HepG2 (cell line): ENCODE measurements at regions not wholly inside any gene's neighbourhood (a gene's known extent, or its start where the extent isn't known, plus 50 kb on each side); places are given as distances from the start of the nearest gene placed in this dataset.

Experiments
- ATAC-seq: fragments of 200-7000 bp; cut with Tn5 transposase; 3 replicates; pipeline ENCODE4 v1.9.1; 2020; ENCODE audit warnings: mild to moderate bottlenecking, moderate library complexity
- BruUV-seq: library from RNA; stranded (reverse); fragments of 400-500 nt; replicated peaks from 2 replicates; lab custom pipeline; 2021; lab: Mats Ljungman, UMichigan
- CTCF ChIA-PET: fragments of 300-600 bp; formaldehyde crosslinking; extraction: SDS; loops from one replicate; lab custom pipeline; 2021; ENCODE audit warnings: low total read pairs, inconsistent platforms, low intra/inter-chr PET ratio; lab: Yijun Ruan, JAX
- POLR2A ChIA-PET: fragments of 350-600 bp; sonication (Branson Sonifier 250); formaldehyde crosslinking; loops from one replicate; lab custom pipeline; 2020; ENCODE audit warnings: antibody characterized with exemption, inconsistent platforms; lab: Yijun Ruan, JAX
- DNase-seq: peaks from one replicate; pipeline ENCODE4 v3.0.0-alpha.2; 2015; ENCODE audit warnings: low spot score
- FAIRE-seq: peaks from 3 replicates; lab custom pipeline; 2011; peaks lifted over from hg19 to GRCh38; lab: Jason Lieb, UNC
- H2AFZ ChIP-seq: one replicate; pipeline ENCODE4 v1.6.1; 2011; ENCODE audit warnings: low read length, inconsistent platforms
- H3K27ac ChIP-seq: fragments of 300-600 bp; 3 replicates; pipeline ENCODE4 v1.8.0; 2011; ENCODE audit warnings: mixed run types, mild to moderate bottlenecking, mixed read lengths, low read length, inconsistent platforms; ENCODE audit not compliant: insufficient read depth; ENCODE audit errors: extremely low read length
- H3K27me3 ChIP-seq, 2 experiments: fragments of 200-600 bp in 1 of 2; 2 replicates in 1 of 2; 3 replicates in 1 of 2; pipeline versions ENCODE4 v1.6.0 to v1.8.0; 2011; ENCODE audit warnings: low read length in 2 of 2, mild to moderate bottlenecking in 2 of 2, moderate library complexity in 2 of 2, inconsistent platforms in 1 of 2; ENCODE audit not compliant: insufficient read depth in 2 of 2, control insufficient read depth in 1 of 2
- H3K36me3 ChIP-seq, 2 experiments: fragments of 200-600 bp in 1 of 2; replicated peaks in 1 of 2; 2 replicates in 1 of 2; 3 replicates in 1 of 2; pipeline versions ENCODE4 v1.5.1 to v1.8.0; 2011; ENCODE audit warnings: low read length in 2 of 2, inconsistent platforms in 1 of 2; ENCODE audit not compliant: insufficient read depth in 2 of 2, control insufficient read depth in 1 of 2
- H3K4me1 ChIP-seq: 2 replicates; pipeline ENCODE4 v1.5.1; 2012; ENCODE audit warnings: low read length, inconsistent platforms; ENCODE audit not compliant: insufficient read depth
- H3K4me2 ChIP-seq: 2 replicates; pipeline ENCODE4 v1.6.0; 2011; ENCODE audit warnings: low read depth, low read length, inconsistent platforms
- H3K4me3 ChIP-seq, 3 experiments: fragments of 200-600 bp in 1 of 3; sonication (generic), shearing (Covaris generic) in 1 of 3; replicated peaks in 1 of 3; 2 replicates each; pipeline ENCODE4 v1.5.1; 2011 to 2016; ENCODE audit warnings: low read length in 3 of 3, inconsistent platforms in 2 of 3, low read depth in 2 of 3, mild to moderate bottlenecking in 2 of 3, control low read depth in 1 of 3, mixed read lengths in 1 of 3; ENCODE audit not compliant: insufficient read depth in 1 of 3
- H3K79me2 ChIP-seq: one replicate; pipeline ENCODE4 v1.6.1; 2011; ENCODE audit warnings: low read length, inconsistent platforms; ENCODE audit not compliant: insufficient read depth
- H3K9ac ChIP-seq: 2 replicates; pipeline ENCODE4 v1.6.0; 2011; ENCODE audit warnings: mild to moderate bottlenecking, low read depth, low read length, inconsistent platforms; ENCODE audit not compliant: insufficient read depth
- H3K9me3 ChIP-seq: 2 replicates; pipeline ENCODE4 v1.5.1; 2012; ENCODE audit warnings: mild to moderate bottlenecking, low read length
- H4K20me1 ChIP-seq: 2 replicates; pipeline ENCODE4 v1.6.0; 2011; ENCODE audit warnings: inconsistent platforms, mild to moderate bottlenecking, low read length, moderate library complexity; ENCODE audit not compliant: insufficient read depth
- CENPT ChIP-seq: sonication (generic); formaldehyde crosslinking; IDR thresholded peaks from 2 replicates; pipeline ENCODE4 v1.8.0; 2022; ENCODE audit warnings: low read depth, mild to moderate bottlenecking, moderate library complexity, missing genetic modification reagents
- CREB3 ChIP-seq: sonication (generic); formaldehyde crosslinking; IDR thresholded peaks from 2 replicates; pipeline ENCODE4 v1.5.0; 2020; ENCODE audit warnings: missing genetic modification reagents
- MAZ ChIP-seq, 2 experiments: sonication (generic) in 1 of 2; formaldehyde crosslinking in 1 of 2; IDR thresholded peaks; 2 replicates each; pipeline versions ENCODE4 v1.5.0 to v1.6.1; 2012 to 2020; ENCODE audit warnings: low read depth in 2 of 2, mild to moderate bottlenecking in 2 of 2, borderline replicate concordance in 1 of 2, improper control_type of control experiment in 1 of 2, low read length in 1 of 2, missing genetic modification reagents in 1 of 2, moderate library complexity in 1 of 2
- MEIS1 ChIP-seq: sonication (generic); formaldehyde crosslinking; IDR thresholded peaks from 2 replicates; pipeline ENCODE4 v1.9.0; 2021; ENCODE audit warnings: mild to moderate bottlenecking, missing genetic modification reagents, moderate library complexity, borderline replicate concordance
- RCOR2 ChIP-seq: IDR thresholded peaks from 2 replicates; pipeline ENCODE4 v1.6.1; 2016; ENCODE audit warnings: missing biosample characterization, missing genetic modification reagents
- THAP8 ChIP-seq: sonication (generic); formaldehyde crosslinking; IDR thresholded peaks from 2 replicates; pipeline ENCODE4 v1.5.1; 2020; ENCODE audit warnings: missing genetic modification reagents, mild to moderate bottlenecking, borderline replicate concordance
- ZNF34 ChIP-seq: sonication (generic); formaldehyde crosslinking; IDR thresholded peaks from 2 replicates; pipeline ENCODE4 v1.4.0; 2020; ENCODE audit warnings: mild to moderate bottlenecking, missing genetic modification reagents, borderline replicate concordance
- WGBS: methylation state at CpG from one replicate; pipeline ENCODE4 v1.1.6; 2017; ENCODE audit warnings: low lambda C conversion rate; 5-methylcytosine and 5-hydroxymethylcytosine counted together
- in situ Hi-C: cut with HindIII; loops from 2 replicates; pipeline ENCODE4 v1.10.0; 2017; ENCODE audit warnings: low pct_unique_long_range_greater_than_20kb; ENCODE audit not compliant: extremely low pct_ligation_motif_present
- intact Hi-C: fragments of 100-400 bp; cut with micrococcal nuclease; formaldehyde crosslinking; loops from one replicate; pipeline ENCODE4 v1.10.0; 2022; ENCODE audit not compliant: unreplicated experiment
- TF ChIP-seq, protein P1 (sequence below): sonication (generic); formaldehyde crosslinking; IDR thresholded peaks from 2 replicates; pipeline ENCODE4 v1.4.0; 2020; ENCODE audit warnings: missing genetic modification reagents, borderline replicate concordance
- TF ChIP-seq, protein P2 (sequence below): sonication (generic); formaldehyde crosslinking; conservative IDR thresholded peaks from 2 replicates; pipeline ENCODE4 v1.8.0; 2022; ENCODE audit warnings: missing genetic modification reagents

DNA sequence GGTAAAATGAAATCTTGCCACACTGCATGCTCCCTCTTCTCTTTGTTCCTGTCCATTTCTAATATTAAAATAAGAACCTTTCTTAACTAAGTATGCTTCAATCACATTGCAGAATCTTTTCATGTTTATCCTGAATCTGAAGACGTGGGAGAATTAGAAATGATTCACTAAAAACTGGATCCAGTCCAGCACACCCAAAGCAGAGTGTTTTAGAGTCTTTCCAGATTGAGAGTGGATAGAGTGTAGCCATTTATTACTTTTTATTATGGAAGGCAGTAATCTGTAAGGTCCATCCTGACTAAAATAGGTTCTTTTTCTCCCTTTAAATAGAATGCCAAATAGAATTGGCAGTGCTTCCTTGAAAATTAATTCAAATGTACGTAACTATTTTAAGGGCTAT lies 453.5 kb downstream of the TDRD3 start:
- WGBS = 7% methylated on average over 2 of the region's 2 CpGs
- no peak for TF ChIP-seq ZNF34
- no peak for TF ChIP-seq CENPT (CRISPR knock-in tag)
- no peak for TF ChIP-seq CREB3 (CRISPR knock-in tag)
- no peak for TF ChIP-seq THAP8 (CRISPR knock-in tag)
- TF ChIP-seq, protein P1, sequence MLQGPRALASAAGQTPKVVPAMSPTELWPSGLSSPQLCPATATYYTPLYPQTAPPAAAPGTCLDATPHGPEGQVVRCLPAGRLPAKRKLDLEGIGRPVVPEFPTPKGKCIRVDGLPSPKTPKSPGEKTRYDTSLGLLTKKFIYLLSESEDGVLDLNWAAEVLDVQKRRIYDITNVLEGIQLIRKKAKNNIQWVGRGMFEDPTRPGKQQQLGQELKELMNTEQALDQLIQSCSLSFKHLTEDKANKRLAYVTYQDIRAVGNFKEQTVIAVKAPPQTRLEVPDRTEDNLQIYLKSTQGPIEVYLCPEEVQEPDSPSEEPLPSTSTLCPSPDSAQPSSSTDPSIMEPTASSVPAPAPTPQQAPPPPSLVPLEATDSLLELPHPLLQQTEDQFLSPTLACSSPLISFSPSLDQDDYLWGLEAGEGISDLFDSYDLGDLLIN (CRISPR knock-in tag) = no peak
- TF ChIP-seq, protein P2, sequence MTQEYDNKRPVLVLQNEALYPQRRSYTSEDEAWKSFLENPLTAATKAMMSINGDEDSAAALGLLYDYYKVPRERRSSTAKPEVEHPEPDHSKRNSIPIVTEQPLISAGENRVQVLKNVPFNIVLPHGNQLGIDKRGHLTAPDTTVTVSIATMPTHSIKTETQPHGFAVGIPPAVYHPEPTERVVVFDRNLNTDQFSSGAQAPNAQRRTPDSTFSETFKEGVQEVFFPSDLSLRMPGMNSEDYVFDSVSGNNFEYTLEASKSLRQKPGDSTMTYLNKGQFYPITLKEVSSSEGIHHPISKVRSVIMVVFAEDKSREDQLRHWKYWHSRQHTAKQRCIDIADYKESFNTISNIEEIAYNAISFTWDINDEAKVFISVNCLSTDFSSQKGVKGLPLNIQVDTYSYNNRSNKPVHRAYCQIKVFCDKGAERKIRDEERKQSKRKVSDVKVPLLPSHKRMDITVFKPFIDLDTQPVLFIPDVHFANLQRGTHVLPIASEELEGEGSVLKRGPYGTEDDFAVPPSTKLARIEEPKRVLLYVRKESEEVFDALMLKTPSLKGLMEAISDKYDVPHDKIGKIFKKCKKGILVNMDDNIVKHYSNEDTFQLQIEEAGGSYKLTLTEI (CRISPR knock-in tag) = no peak
- TF ChIP-seq MEIS1 (CRISPR knock-in tag) = no peak
- no peak for TF ChIP-seq MAZ (IDR thresholded peaks at IDR 0.05; ENCODE audit: borderline replicate concordance, low read depth, low read length)
- TF ChIP-seq MAZ (CRISPR knock-in tag; IDR thresholded peaks at IDR 0.05; ENCODE audit: low read depth) = no peak
- no peak for TF ChIP-seq RCOR2 (CRISPR knock-in tag)
- BruUV-seq = no TSS peak
- in situ Hi-C loops = no loop called here
- Histone ChIP-seq H3K4me2 (no peak overlapping the region), H3K27me3 (no peaks in the 10 kb centered on the region), H3K4me3 (no peak overlapping the region), H2AFZ (no peak overlapping the region), H4K20me1 (no peaks in the 10 kb centered on the region), H3K27ac (no peak overlapping the region), H3K36me3 (no peaks in the 10 kb centered on the region), H3K4me1 (no peaks in the 10 kb centered on the region), H3K9ac (no peak overlapping the region), H3K9me3 (peaks cover 51% of the 10 kb centered on the region), H3K79me2 (no peaks in the 10 kb centered on the region)
- intact Hi-C loops = no loop called here
- ChIA-PET POLR2A (no interaction called here), CTCF (no interaction called here)
- no peak for DNase-seq
- ATAC-seq = no peak
- FAIRE-seq = no peak
